ENCODE measurements at regions not wholly inside any gene's neighbourhood (a gene's known extent, or its start where the extent isn't known, plus 50 kb on each side); places are given as distances from the start of the nearest gene placed in this dataset.

- no peaks in the 10 kb centered on the region for H4K20me1 ChIP-seq (ENCODE audit: insufficient read depth)
- no peak overlapping the region for H3K27ac ChIP-seq (ENCODE audit: low read depth, low read length)
- CTCF ChIA-PET: no interaction called here
These were observed 137.7 kb upstream of the RBMS3 start for GRCh38 chr3:29143151-29143550.

GRCh38 chr3:29144361-29144760, 136.5 kb upstream of the RBMS3 start:
- CTCF ChIA-PET: no interaction called here
- TF ChIP-seq EZH2 (IDR thresholded peaks at IDR 0.05): no peak
- Histone ChIP-seq H3K36me3 (ENCODE audit: control insufficient read depth in 1 of 2, insufficient read depth in 2 of 2, low read length in 2 of 2) (no peaks in the 10 kb centered on the region), H3K9me3 (ENCODE audit: control insufficient read depth in 1 of 2, insufficient read depth in 1 of 2, low read depth in 1 of 2, low read length in 2 of 2) (no peaks in the 10 kb centered on the region), H3K9ac (ENCODE audit: low read length) (no peak overlapping the region), H3K4me3 (replicated peaks in 1 of 2; ENCODE audit: low read depth in 1 of 2, low read length in 2 of 2) (no peak overlapping the region), H3K27ac (ENCODE audit: low read depth, low read length) (no peak overlapping the region), H3K9me2 (ENCODE audit: insufficient read depth) (no peaks in the 10 kb centered on the region), H2AFZ (ENCODE audit: low read depth, low read length, poor library complexity, severe bottlenecking) (no peak overlapping the region), H3K79me2 (ENCODE audit: insufficient read depth, low read length) (no peaks in the 10 kb centered on the region), H4K20me1 (ENCODE audit: insufficient read depth) (no peaks in the 10 kb centered on the region), H3K4me2 (ENCODE audit: low read length) (no peak overlapping the region), H3K4me1 (ENCODE audit: control insufficient read depth in 1 of 2, insufficient read depth in 2 of 2, low read length in 2 of 2) (no peaks in the 10 kb centered on the region), H3K27me3 (ENCODE audit: insufficient read depth, low read length) (no peaks in the 10 kb centered on the region)
- BruUV-seq (replicated peaks): no TSS peak
- DNase-seq (ENCODE audit: low read depth, low spot score) (no peak), ATAC-seq (no peak)
- intact Hi-C loops (cut with micrococcal nuclease): no loop called here
- RAD21 ChIA-PET (ENCODE audit: low non-redundant PET in 1 of 2, low total read pairs in 2 of 2, uncharacterized antibody in 2 of 2, unreplicated experiment in 2 of 2): no interaction called here
- POLR2A ChIA-PET: no interaction called here

More at GRCh38 chr3:29143151-29143550, 137.7 kb upstream of the RBMS3 start:
- intact Hi-C loops (cut with micrococcal nuclease): no loop called here
- ATAC-seq: no peak
- Histone ChIP-seq H3K27me3 (ENCODE audit: insufficient read depth, low read length) (no peaks in the 10 kb centered on the region), H3K4me3 (replicated peaks in 1 of 2; ENCODE audit: low read depth in 1 of 2, low read length in 2 of 2) (no peak overlapping the region), H2AFZ (ENCODE audit: low read depth, low read length, poor library complexity, severe bottlenecking) (no peak overlapping the region), H3K4me1 (ENCODE audit: control insufficient read depth in 1 of 2, insufficient read depth in 2 of 2, low read length in 2 of 2) (no peaks in the 10 kb centered on the region), H3K79me2 (ENCODE audit: insufficient read depth, low read length) (no peaks in the 10 kb centered on the region), H3K9me3 (ENCODE audit: control insufficient read depth in 1 of 2, insufficient read depth in 1 of 2, low read depth in 1 of 2, low read length in 2 of 2) (no peaks in the 10 kb centered on the region), H3K9me2 (ENCODE audit: insufficient read depth) (no peaks in the 10 kb centered on the region), H3K9ac (ENCODE audit: low read length) (no peak overlapping the region), H3K4me2 (ENCODE audit: low read length) (no peak overlapping the region), H3K36me3 (ENCODE audit: control insufficient read depth in 1 of 2, insufficient read depth in 2 of 2, low read length in 2 of 2) (no peaks in the 10 kb centered on the region)
- RAD21 ChIA-PET (ENCODE audit: low non-redundant PET in 1 of 2, low total read pairs in 2 of 2, uncharacterized antibody in 2 of 2, unreplicated experiment in 2 of 2): no interaction called here
- BruUV-seq (replicated peaks): no TSS peak
- POLR2A ChIA-PET: no interaction called here
- no peak for TF ChIP-seq JUND (IDR thresholded peaks at IDR 0.05)
- TF ChIP-seq SP1 (IDR thresholded peaks at IDR 0.05; ENCODE audit: low read depth): no peak
- TF ChIP-seq EZH2phosphoT487 (IDR thresholded peaks at IDR 0.05; ENCODE audit: borderline replicate concordance): no peak
- no peak for TF ChIP-seq ZNF274 (IDR thresholded peaks at IDR 0.05; ENCODE audit: low read depth, low read length)
- no peak for DNase-seq (ENCODE audit: low read depth, low spot score)

GRCh38 chr3:29144807-29145206, 136.1 kb upstream of the RBMS3 start:
- CTCF ChIA-PET: no interaction called here
- Histone ChIP-seq H3K4me1 (ENCODE audit: control insufficient read depth in 1 of 2, insufficient read depth in 2 of 2, low read length in 2 of 2) (no peaks in the 10 kb centered on the region), H2AFZ (ENCODE audit: low read depth, low read length, poor library complexity, severe bottlenecking) (no peak overlapping the region), H3K4me3 (replicated peaks in 1 of 2; ENCODE audit: low read depth in 1 of 2, low read length in 2 of 2) (no peak overlapping the region), H3K79me2 (ENCODE audit: insufficient read depth, low read length) (no peaks in the 10 kb centered on the region), H3K27me3 (ENCODE audit: insufficient read depth, low read length) (no peaks in the 10 kb centered on the region), H3K9me2 (ENCODE audit: insufficient read depth) (no peaks in the 10 kb centered on the region), H3K27ac (ENCODE audit: low read depth, low read length) (no peak overlapping the region), H3K36me3 (ENCODE audit: control insufficient read depth in 1 of 2, insufficient read depth in 2 of 2, low read length in 2 of 2) (no peaks in the 10 kb centered on the region), H3K9me3 (ENCODE audit: control insufficient read depth in 1 of 2, insufficient read depth in 1 of 2, low read depth in 1 of 2, low read length in 2 of 2) (no peaks in the 10 kb centered on the region), H4K20me1 (ENCODE audit: insufficient read depth) (no peaks in the 10 kb centered on the region), H3K4me2 (ENCODE audit: low read length) (no peak overlapping the region), H3K9ac (ENCODE audit: low read length) (no peak overlapping the region)
- POLR2A ChIA-PET: no interaction called here
- TF ChIP-seq POLR2AphosphoS5 (IDR thresholded peaks at IDR 0.05; ENCODE audit: low read depth, low read length) (no peak), EGR1 (IDR thresholded peaks at IDR 0.05; ENCODE audit: low read depth) (no peak), SRF (IDR thresholded peaks at IDR 0.05; ENCODE audit: low read depth) (no peak), ATF3 (IDR thresholded peaks at IDR 0.05) (no peak), MAX (IDR thresholded peaks at IDR 0.05) (no peak), EZH2phosphoT487 (IDR thresholded peaks at IDR 0.05; ENCODE audit: borderline replicate concordance) (no peak), SP1 (IDR thresholded peaks at IDR 0.05; ENCODE audit: low read depth) (no peak), FOSL1 (IDR thresholded peaks at IDR 0.05; ENCODE audit: low read depth) (no peak)
- RAD21 ChIA-PET (ENCODE audit: low non-redundant PET in 1 of 2, low total read pairs in 2 of 2, uncharacterized antibody in 2 of 2, unreplicated experiment in 2 of 2): no interaction called here
- BruUV-seq (replicated peaks): no TSS peak
- DNase-seq (ENCODE audit: low read depth, low spot score): no peak
- ATAC-seq: no peak
- intact Hi-C loops (cut with micrococcal nuclease): no loop called here

Data from HCT116 (cell line).